Caco-2 (cell line): ENCODE measurements at regions not wholly inside any gene's neighbourhood (a gene's known extent, or its start where the extent isn't known, plus 50 kb on each side); places are given as distances from the start of the nearest gene placed in this dataset.
A peak's percentile ranks its signal among the peaks of the same experiment; 100 is the strongest.

Experiments used
- BruUV-seq: library from RNA; stranded (reverse); fragments of 400-500 nt; replicated peaks from 2 replicates; lab custom pipeline; 2021; lab: Mats Ljungman, UMichigan
- CTCF ChIA-PET: fragments of 300-600 bp; sonication (Branson Sonifier 250); formaldehyde crosslinking; loops from one replicate; lab custom pipeline; 2022; ENCODE audit warnings: antibody characterized with exemption; lab: Charles Lee
- POLR2A ChIA-PET: fragments of 300-600 bp; sonication (Branson Sonifier 250); formaldehyde crosslinking; loops from one replicate; lab custom pipeline; 2022; ENCODE audit warnings: antibody characterized with exemption; lab: Charles Lee
- DNase-seq, 2 experiments: peaks; one replicate each; pipeline versions ENCODE4 v3.0.0 to v3.0.0-alpha.2; 2020 to 2022
- H3K27me3 ChIP-seq: replicated peaks from 2 replicates; pipeline ENCODE4 v1.6.0; 2011; ENCODE audit warnings: low read length; ENCODE audit not compliant: control insufficient read depth, insufficient read depth
- H3K36me3 ChIP-seq: 2 replicates; pipeline ENCODE4 v1.5.1; 2011; ENCODE audit warnings: low read length; ENCODE audit not compliant: control insufficient read depth, insufficient read depth
- H3K4me1 ChIP-seq: fragments of 250-450 bp; sonication (Bioruptor Pico); 2 replicates; pipeline ENCODE4 v1.5.1; 2020; ENCODE audit warnings: mild to moderate bottlenecking
- H3K4me3 ChIP-seq: 2 replicates; pipeline ENCODE4 v1.5.1; 2011; ENCODE audit warnings: low read depth, mild to moderate bottlenecking, control low read depth, low read length
- H3K9me3 ChIP-seq: fragments of 250-450 bp; sonication (Bioruptor Pico); 2 replicates; pipeline ENCODE4 v1.5.1; 2020; ENCODE audit warnings: mild to moderate bottlenecking, moderate library complexity
- H3K27ac Mint-ChIP-seq: one replicate; pipeline ENCODE4 v1.8.0; 2022; ENCODE audit warnings: mixed read lengths; ENCODE audit not compliant: unreplicated experiment
- H3K27me3 Mint-ChIP-seq: one replicate; pipeline ENCODE4 v1.8.0; 2022; ENCODE audit warnings: mixed read lengths; ENCODE audit not compliant: insufficient read depth, unreplicated experiment
- H3K36me3 Mint-ChIP-seq: one replicate; pipeline ENCODE4 v1.8.0; 2022; ENCODE audit warnings: mild to moderate bottlenecking, mixed read lengths; ENCODE audit not compliant: insufficient read depth, unreplicated experiment
- H3K4me1 Mint-ChIP-seq: one replicate; pipeline ENCODE4 v1.8.0; 2022; ENCODE audit warnings: low read depth, mixed read lengths; ENCODE audit not compliant: unreplicated experiment
- H3K4me3 Mint-ChIP-seq: one replicate; pipeline ENCODE4 v1.8.0; 2022; ENCODE audit warnings: mild to moderate bottlenecking, moderate library complexity, mixed read lengths; ENCODE audit not compliant: unreplicated experiment
- H3K9me3 Mint-ChIP-seq: one replicate; pipeline ENCODE4 v1.8.0; 2022; ENCODE audit warnings: mixed read lengths; ENCODE audit not compliant: unreplicated experiment
- CTCF ChIP-seq, 2 experiments: fragments of 200-600 bp in 1 of 2; IDR thresholded peaks; 1 replicate in 1 of 2; 2 replicates in 1 of 2; pipeline versions ENCODE4 v1.5.1 to v1.8.0; 2011 to 2022; ENCODE audit warnings: antibody characterized with exemption in 1 of 2, control low read depth in 1 of 2, inconsistent platforms in 1 of 2, low read depth in 1 of 2, low read length in 1 of 2, mild to moderate bottlenecking in 1 of 2, moderate library complexity in 1 of 2; ENCODE audit not compliant: insufficient read depth in 1 of 2, severe bottlenecking in 1 of 2, unreplicated experiment in 1 of 2
- intact Hi-C: fragments of 100-400 bp; cut with micrococcal nuclease; formaldehyde crosslinking; loops from one replicate; pipeline ENCODE4 v1.10.0; 2022; ENCODE audit not compliant: unreplicated experiment

GRCh38 chr4:154982187-154983047 lies 201.3 kb downstream of the RBM46 start:
- no peaks in the 10 kb centered on the region for H3K4me1 Mint-ChIP-seq
- no peak overlapping the region for H3K27ac Mint-ChIP-seq
- no peak overlapping the region for H3K4me3 Mint-ChIP-seq
- TF ChIP-seq CTCF (IDR thresholded peaks at IDR 0.05; ENCODE audit: insufficient read depth in 1 of 2, low read depth in 1 of 2, low read length in 1 of 2, severe bottlenecking in 1 of 2, unreplicated experiment in 1 of 2), result peak; percentile 51 to 64
- no peaks in the 10 kb centered on the region for H3K9me3 Mint-ChIP-seq
- H3K36me3 ChIP-seq, result no peaks in the 10 kb centered on the region
- H3K4me3 ChIP-seq, result no peak overlapping the region
- H3K27me3 Mint-ChIP-seq, result peaks cover 21% of the 10 kb centered on the region
- ChIA-PET POLR2A (no interaction called here), CTCF (no interaction called here)
- H3K36me3 Mint-ChIP-seq, result no peaks in the 10 kb centered on the region
- intact Hi-C loops, result loop anchor here (1.0 to 10.0 kb wide), 3 partner anchors 372 to 802 kb away; no protein-coding TSS in a partner anchor
- no TSS peak for BruUV-seq
- no peaks in the 10 kb centered on the region for H3K4me1 ChIP-seq
- no peaks in the 10 kb centered on the region for H3K9me3 ChIP-seq
- no peaks in the 10 kb centered on the region for H3K27me3 ChIP-seq
- peak; percentile 52 to 55 for DNase-seq

- ChIA-PET POLR2A (no interaction called here), CTCF (no interaction called here)
- H3K27me3 Mint-ChIP-seq, result peaks cover 26% of the 10 kb centered on the region
- no peak for TF ChIP-seq CTCF (IDR thresholded peaks at IDR 0.05; ENCODE audit: insufficient read depth in 1 of 2, low read depth in 1 of 2, low read length in 1 of 2, severe bottlenecking in 1 of 2, unreplicated experiment in 1 of 2)
- Histone ChIP-seq H3K4me3 (no peak overlapping the region), H3K4me1 (no peaks in the 10 kb centered on the region), H3K36me3 (no peaks in the 10 kb centered on the region), H3K9me3 (no peaks in the 10 kb centered on the region), H3K27me3 (no peaks in the 10 kb centered on the region)
- H3K27ac Mint-ChIP-seq, result no peak overlapping the region
- H3K9me3 Mint-ChIP-seq, result no peaks in the 10 kb centered on the region
- no peaks in the 10 kb centered on the region for H3K36me3 Mint-ChIP-seq
- H3K4me3 Mint-ChIP-seq, result no peak overlapping the region
- H3K4me1 Mint-ChIP-seq, result no peaks in the 10 kb centered on the region
- no peak for DNase-seq
- no TSS peak for BruUV-seq
- intact Hi-C loops, result loop anchor here (10.0 kb wide), 1 partner anchor 801 kb away; no protein-coding TSS in a partner anchor
Observed at GRCh38 chr4:154983714-154984113, 202.6 kb downstream of the RBM46 start.

GRCh38 chr4:154984148-154984547 lies 203.1 kb downstream of the RBM46 start:
- no peak for TF ChIP-seq CTCF (IDR thresholded peaks at IDR 0.05; ENCODE audit: insufficient read depth in 1 of 2, low read depth in 1 of 2, low read length in 1 of 2, severe bottlenecking in 1 of 2, unreplicated experiment in 1 of 2)
- Histone ChIP-seq H3K9me3 (no peaks in the 10 kb centered on the region), H3K4me1 (no peaks in the 10 kb centered on the region), H3K36me3 (no peaks in the 10 kb centered on the region), H3K4me3 (no peak overlapping the region), H3K27me3 (no peaks in the 10 kb centered on the region)
- Mint-ChIP-seq H3K27ac (no peak overlapping the region), H3K27me3 (peaks cover 26% of the 10 kb centered on the region), H3K4me3 (no peak overlapping the region), H3K4me1 (no peaks in the 10 kb centered on the region), H3K36me3 (no peaks in the 10 kb centered on the region), H3K9me3 (no peaks in the 10 kb centered on the region)
- no peak for DNase-seq
- ChIA-PET CTCF (no interaction called here), POLR2A (no interaction called here)
- no TSS peak for BruUV-seq
- intact Hi-C loops, result loop anchor here (10.0 kb wide), 1 partner anchor 801 kb away; no protein-coding TSS in a partner anchor
